ENCODE measurements at regions not wholly inside any gene's neighbourhood (a gene's known extent, or its start where the extent isn't known, plus 50 kb on each side); places are given as distances from the start of the nearest gene placed in this dataset.

DNA sequence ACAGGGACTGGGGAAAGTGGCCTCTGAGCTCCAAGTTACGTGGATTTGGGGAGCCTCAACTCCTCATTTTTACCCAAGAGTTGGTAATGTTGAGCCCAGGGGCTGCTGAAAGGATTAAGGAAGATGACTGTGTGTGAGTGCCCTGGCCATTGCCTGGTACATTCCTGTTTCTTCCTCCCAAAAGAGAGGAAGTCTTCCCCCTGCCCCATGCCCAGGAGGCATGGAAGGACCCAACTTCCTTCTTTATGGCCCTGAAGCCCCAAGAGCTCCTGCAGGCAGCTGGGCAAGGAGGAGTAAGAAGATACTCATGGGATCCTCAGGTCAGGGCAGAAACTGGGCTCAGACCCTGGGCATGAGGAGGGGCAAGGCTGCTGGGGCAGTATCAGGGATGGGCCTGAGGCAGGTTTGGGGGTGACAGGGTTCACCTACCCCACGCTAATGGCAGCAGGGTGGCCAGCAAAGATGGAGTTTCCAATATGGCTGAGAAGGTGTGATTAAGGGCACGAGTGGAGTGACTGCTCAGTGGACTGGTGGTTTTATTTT lies 118.3 kb upstream of the MVB12B start:
- TF ChIP-seq, protein P1, sequence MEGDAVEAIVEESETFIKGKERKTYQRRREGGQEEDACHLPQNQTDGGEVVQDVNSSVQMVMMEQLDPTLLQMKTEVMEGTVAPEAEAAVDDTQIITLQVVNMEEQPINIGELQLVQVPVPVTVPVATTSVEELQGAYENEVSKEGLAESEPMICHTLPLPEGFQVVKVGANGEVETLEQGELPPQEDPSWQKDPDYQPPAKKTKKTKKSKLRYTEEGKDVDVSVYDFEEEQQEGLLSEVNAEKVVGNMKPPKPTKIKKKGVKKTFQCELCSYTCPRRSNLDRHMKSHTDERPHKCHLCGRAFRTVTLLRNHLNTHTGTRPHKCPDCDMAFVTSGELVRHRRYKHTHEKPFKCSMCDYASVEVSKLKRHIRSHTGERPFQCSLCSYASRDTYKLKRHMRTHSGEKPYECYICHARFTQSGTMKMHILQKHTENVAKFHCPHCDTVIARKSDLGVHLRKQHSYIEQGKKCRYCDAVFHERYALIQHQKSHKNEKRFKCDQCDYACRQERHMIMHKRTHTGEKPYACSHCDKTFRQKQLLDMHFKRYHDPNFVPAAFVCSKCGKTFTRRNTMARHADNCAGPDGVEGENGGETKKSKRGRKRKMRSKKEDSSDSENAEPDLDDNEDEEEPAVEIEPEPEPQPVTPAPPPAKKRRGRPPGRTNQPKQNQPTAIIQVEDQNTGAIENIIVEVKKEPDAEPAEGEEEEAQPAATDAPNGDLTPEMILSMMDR (IDR thresholded peaks at IDR 0.05), result no peak
- TF ChIP-seq POLR2A (IDR thresholded peaks at IDR 0.05), result no peak

All from Peyer's patch (tissue), 4 donors.